ENCODE measurements at regions not wholly inside any gene's neighbourhood (a gene's known extent, or its start where the extent isn't known, plus 50 kb on each side); places are given as distances from the start of the nearest gene placed in this dataset.

DNA sequence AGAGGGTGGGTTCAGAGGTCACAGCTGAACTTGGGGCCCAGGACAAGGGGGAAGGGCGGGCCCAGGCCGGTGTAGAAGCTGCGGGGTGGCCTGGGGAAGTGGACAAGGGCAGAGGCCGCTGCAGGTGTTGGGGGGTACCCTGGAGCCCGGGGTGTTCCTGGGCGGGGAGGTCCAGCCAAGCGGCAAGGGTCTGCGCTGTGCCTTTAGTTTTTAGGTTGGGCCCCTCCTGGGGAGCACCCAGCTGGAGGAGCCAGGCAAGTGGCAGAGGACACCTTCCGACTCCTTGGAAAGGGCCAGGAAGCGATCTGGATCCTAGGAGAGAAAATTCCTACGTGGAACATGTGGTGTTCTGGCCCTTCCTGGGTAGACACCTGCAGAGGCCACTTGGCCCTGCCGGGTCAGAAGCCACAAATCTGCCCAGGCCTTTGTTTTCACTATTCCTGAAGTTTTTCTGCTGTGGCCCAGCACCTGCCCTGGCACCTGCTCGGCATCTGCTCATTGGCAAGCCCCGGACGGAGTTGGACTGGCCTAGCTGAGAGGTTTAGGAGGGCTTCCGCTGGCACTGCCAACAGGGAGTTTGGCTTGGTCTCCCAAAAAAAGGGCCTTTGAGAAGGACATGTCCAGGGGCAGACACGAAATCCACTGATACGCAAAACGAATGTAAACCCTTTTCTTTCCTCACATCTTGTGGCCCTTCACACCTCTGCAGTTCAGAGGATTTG lies 61.1 kb downstream of the SMUG1 start:
- Histone ChIP-seq H3K27me3 (ENCODE audit: insufficient read depth, low read length) (peaks cover 100% of the 10 kb centered on the region), H3K27ac (ENCODE audit: low read depth, low read length) (no peak overlapping the region), H3K9me3 (ENCODE audit: insufficient read depth, low read depth, low read length) (no peaks in the 10 kb centered on the region), H3K36me3 (ENCODE audit: insufficient read depth, low read length) (no peaks in the 10 kb centered on the region), H3K9ac (ENCODE audit: low read depth, low read length) (no peak overlapping the region), H3K4me3 (ENCODE audit: low read length) (no peak overlapping the region), H3K4me1 (ENCODE audit: insufficient read depth, low read length) (peaks cover 19% of the 10 kb centered on the region; the same call in 1 of the 2 replicates)
- WGBS: 41% methylated on average over 19 of the region's 19 CpGs

- H3K4me3 ChIP-seq (ENCODE audit: low read length): no peak overlapping the region
- H3K36me3 ChIP-seq (ENCODE audit: insufficient read depth, low read length): no peaks in the 10 kb centered on the region
- H3K27ac ChIP-seq (ENCODE audit: low read depth, low read length): no peak overlapping the region
- no peaks in the 10 kb centered on the region for H3K9me3 ChIP-seq (ENCODE audit: insufficient read depth, low read depth, low read length)
- peaks cover 24% of the 10 kb centered on the region; the same call in 1 of the 2 replicates for H3K4me1 ChIP-seq (ENCODE audit: insufficient read depth, low read length)
- H3K9ac ChIP-seq (ENCODE audit: low read depth, low read length): no peak overlapping the region
- 2% methylated on average over 2 of the region's 3 CpGs for WGBS
- H3K27me3 ChIP-seq (ENCODE audit: insufficient read depth, low read length): peaks cover 100% of the 10 kb centered on the region
Measured at GRCh38 chr12:54128416-54128815, 60.4 kb downstream of the SMUG1 start.

- H3K4me3 ChIP-seq (ENCODE audit: low read length): no peak overlapping the region
- H3K9ac ChIP-seq (ENCODE audit: low read depth, low read length): no peak overlapping the region
- H3K36me3 ChIP-seq (ENCODE audit: insufficient read depth, low read length): no peaks in the 10 kb centered on the region
- peaks cover 100% of the 10 kb centered on the region for H3K27me3 ChIP-seq (ENCODE audit: insufficient read depth, low read length)
- H3K4me1 ChIP-seq (ENCODE audit: insufficient read depth, low read length): peaks cover 31% of the 10 kb centered on the region
- H3K9me3 ChIP-seq (ENCODE audit: insufficient read depth, low read depth, low read length): no peaks in the 10 kb centered on the region
- WGBS: 40% methylated on average over 20 of the region's 20 CpGs
- H3K27ac ChIP-seq (ENCODE audit: low read depth, low read length): no peak overlapping the region
Measured at GRCh38 chr12:54129028-54129903, 59.5 kb downstream of the SMUG1 start.
